Neutrophil (primary cell): ENCODE measurements at regions not wholly inside any gene's neighbourhood (a gene's known extent, or its start where the extent isn't known, plus 50 kb on each side); places are given as distances from the start of the nearest gene placed in this dataset.

Experiments
- H3K27ac ChIP-seq: fragments of 200-600 bp; sonication (generic); 2 replicates; pipeline ENCODE4 v1.5.1; 2016; ENCODE audit warnings: mild to moderate bottlenecking, moderate library complexity
- H3K27me3 ChIP-seq: fragments of 200-600 bp; sonication (generic); 2 replicates; pipeline ENCODE4 v1.6.0; 2016; ENCODE audit warnings: mild to moderate bottlenecking
- H3K36me3 ChIP-seq: fragments of 200-600 bp; sonication (generic); 2 replicates; pipeline ENCODE4 v1.5.1; 2017
- H3K4me1 ChIP-seq, 2 experiments: fragments of 200-600 bp in 1 of 2; sonication (generic) in 1 of 2; 1 replicate in 1 of 2; 2 replicates in 1 of 2; pipeline versions ENCODE4 v1.5.1 to v1.6.1; 2013 to 2016; ENCODE audit warnings: low read depth in 1 of 2, low read length in 1 of 2, mild to moderate bottlenecking in 1 of 2, moderate library complexity in 1 of 2; ENCODE audit not compliant: control insufficient read depth in 1 of 2, insufficient read depth in 1 of 2
- H3K4me3 ChIP-seq, 2 experiments: fragments of 200-600 bp in 1 of 2; sonication (generic) in 1 of 2; 1 replicate in 1 of 2; 2 replicates in 1 of 2; pipeline ENCODE4 v1.5.1; 2013 to 2016; ENCODE audit warnings: low read depth in 1 of 2, low read length in 1 of 2, mild to moderate bottlenecking in 1 of 2, moderate library complexity in 1 of 2
- H3K9me3 ChIP-seq: fragments of 200-600 bp; sonication (generic); 2 replicates; pipeline ENCODE4 v1.5.1; 2016
- TF ChIP-seq, protein P1 (sequence below): fragments of 200-600 bp; sonication (generic); IDR thresholded peaks from 2 replicates; pipeline ENCODE4 v1.5.1; 2016; ENCODE audit warnings: antibody characterized with exemption

DNA sequence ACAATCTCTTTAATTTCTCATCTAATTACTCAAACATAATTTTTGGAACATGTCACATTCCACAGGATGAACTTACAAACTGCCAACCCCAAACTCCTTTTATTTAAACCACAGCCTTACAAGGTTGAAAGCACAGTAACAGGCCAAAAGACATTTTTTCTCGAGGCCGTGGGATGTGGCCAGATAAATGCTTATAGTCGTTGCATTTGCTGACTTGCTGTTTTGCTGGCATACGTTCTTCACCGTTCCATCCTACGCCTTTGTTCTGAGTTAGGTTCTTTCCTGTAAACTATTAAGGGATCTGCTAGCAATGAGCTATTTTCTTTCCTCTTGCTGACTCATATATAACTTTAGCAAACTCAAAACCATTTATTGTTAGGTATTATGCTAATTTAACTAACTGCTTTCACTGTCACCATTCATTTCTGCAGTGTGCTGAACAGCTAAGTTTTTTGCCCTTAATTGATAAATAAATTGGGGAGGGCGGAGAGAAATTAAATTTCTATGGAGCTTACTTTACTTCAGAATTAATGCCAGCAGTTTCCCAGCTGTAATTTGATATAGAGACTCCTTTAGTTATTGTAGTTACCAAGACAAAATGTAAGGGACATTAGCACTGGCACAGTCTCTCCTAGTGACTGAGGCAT lies 135.1 kb upstream of the PACRGL start:
- Histone ChIP-seq H3K27ac (no peak overlapping the region), H3K36me3 (no peaks in the 10 kb centered on the region), H3K4me1 (no peaks in the 10 kb centered on the region), H3K9me3 (no peaks in the 10 kb centered on the region), H3K27me3 (no peaks in the 10 kb centered on the region), H3K4me3 (no peak overlapping the region)
- TF ChIP-seq, protein P1, sequence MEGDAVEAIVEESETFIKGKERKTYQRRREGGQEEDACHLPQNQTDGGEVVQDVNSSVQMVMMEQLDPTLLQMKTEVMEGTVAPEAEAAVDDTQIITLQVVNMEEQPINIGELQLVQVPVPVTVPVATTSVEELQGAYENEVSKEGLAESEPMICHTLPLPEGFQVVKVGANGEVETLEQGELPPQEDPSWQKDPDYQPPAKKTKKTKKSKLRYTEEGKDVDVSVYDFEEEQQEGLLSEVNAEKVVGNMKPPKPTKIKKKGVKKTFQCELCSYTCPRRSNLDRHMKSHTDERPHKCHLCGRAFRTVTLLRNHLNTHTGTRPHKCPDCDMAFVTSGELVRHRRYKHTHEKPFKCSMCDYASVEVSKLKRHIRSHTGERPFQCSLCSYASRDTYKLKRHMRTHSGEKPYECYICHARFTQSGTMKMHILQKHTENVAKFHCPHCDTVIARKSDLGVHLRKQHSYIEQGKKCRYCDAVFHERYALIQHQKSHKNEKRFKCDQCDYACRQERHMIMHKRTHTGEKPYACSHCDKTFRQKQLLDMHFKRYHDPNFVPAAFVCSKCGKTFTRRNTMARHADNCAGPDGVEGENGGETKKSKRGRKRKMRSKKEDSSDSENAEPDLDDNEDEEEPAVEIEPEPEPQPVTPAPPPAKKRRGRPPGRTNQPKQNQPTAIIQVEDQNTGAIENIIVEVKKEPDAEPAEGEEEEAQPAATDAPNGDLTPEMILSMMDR: no peak

DNA sequence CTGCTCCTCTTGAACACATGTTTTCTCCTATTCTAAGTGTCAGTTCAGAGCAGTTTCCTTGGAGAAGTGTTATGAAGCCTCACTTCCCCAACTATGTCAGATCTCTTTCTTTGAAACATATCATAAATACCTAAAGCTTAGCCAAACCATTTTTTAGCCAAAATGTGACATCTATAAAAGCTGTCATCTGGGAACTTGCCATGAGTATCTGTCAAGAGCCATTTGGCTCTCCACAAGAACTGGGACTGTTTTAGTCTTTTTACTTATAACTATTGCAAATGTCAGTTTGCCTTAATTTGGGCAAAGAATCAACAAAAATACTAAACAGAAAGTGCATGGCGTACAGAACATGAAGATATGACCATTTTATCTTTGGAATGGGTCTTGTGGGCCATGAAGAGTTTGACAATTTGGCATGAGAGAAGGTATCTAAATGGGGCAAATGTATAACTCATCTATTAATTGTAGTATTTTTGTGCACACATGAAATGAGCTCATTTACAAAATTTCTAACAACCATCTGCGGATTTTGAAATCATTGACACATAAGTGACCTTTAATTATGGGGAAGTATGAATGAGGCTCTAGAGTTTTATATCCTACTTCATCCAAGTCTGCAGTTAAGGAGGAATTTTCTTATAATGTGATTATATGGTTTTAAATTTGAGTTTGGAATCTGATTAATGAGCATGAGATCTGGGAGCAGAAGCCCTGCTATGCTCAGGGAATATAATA lies 129.1 kb upstream of the PACRGL start:
- Histone ChIP-seq H3K27me3 (no peaks in the 10 kb centered on the region), H3K36me3 (no peaks in the 10 kb centered on the region), H3K27ac (no peak overlapping the region), H3K4me3 (no peak overlapping the region), H3K9me3 (no peaks in the 10 kb centered on the region), H3K4me1 (no peaks in the 10 kb centered on the region)
- TF ChIP-seq, protein P1: no peak

DNA sequence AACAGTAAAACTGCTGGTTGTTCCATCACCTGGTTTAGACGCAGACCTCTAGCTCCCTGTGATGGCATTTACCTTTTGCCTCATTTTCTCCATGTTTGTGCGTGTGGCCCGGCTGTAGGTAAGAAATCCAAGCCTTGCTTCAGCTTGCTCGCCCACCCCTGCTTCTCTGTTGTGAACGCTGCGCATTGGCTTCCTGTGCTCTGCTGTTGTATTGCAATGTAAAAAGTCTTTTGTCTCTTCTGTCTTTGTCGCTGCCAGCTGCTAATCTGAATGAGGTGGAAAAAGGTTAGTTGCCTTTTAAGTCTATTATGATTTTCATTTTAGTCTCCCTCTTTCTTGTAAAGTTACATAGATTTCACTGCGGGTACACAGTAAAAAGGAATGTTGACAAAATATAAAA lies 127.3 kb upstream of the PACRGL start:
- TF ChIP-seq, protein P1: no peak
- Histone ChIP-seq H3K4me3 (no peak overlapping the region), H3K27me3 (no peaks in the 10 kb centered on the region), H3K9me3 (no peaks in the 10 kb centered on the region), H3K27ac (no peak overlapping the region), H3K4me1 (no peaks in the 10 kb centered on the region), H3K36me3 (no peaks in the 10 kb centered on the region)

DNA sequence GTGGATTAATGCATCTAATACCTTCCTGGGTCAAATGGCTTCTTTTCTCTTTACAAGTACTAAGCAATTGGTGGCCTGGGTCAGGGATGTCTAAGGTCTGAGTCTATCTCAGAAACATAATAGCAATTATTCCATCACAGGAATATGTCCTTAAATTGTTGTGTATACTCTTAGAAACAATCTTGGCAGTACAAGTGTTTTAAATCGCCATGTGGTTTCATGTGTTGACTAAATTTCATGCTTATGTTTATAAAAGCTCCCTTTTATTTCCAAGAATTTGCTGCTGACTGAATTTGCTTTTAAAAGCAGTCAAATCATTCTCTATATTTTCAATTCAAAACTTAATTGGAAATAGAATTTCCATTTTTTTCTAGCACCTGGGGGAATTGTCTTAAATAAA lies 125.3 kb upstream of the PACRGL start:
- Histone ChIP-seq H3K9me3 (no peaks in the 10 kb centered on the region), H3K36me3 (no peaks in the 10 kb centered on the region), H3K4me3 (no peak overlapping the region), H3K27ac (no peak overlapping the region), H3K27me3 (no peaks in the 10 kb centered on the region), H3K4me1 (no peaks in the 10 kb centered on the region)
- TF ChIP-seq, protein P1: no peak

DNA sequence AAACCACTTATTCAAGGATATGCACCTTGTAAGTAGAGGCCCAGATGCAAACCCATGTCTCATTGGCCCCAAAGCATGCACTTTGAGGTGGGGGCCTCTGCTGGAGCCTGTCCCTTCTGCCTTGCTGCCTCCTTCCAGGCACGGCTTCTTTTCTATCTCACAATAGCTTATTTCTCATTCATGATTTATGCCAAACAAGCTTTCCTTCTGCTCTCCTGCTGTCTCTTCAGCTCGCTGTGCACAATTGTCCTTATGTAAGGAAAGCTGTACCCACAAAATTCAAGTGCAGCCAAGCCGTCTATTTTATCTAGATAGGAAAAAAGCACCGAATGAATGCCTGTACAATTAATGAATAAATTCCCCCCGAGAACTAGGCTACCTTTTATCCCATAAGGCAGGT lies 124.8 kb upstream of the PACRGL start:
- Histone ChIP-seq H3K27ac (no peak overlapping the region), H3K27me3 (no peaks in the 10 kb centered on the region), H3K4me3 (no peak overlapping the region), H3K4me1 (no peaks in the 10 kb centered on the region), H3K36me3 (no peaks in the 10 kb centered on the region), H3K9me3 (no peaks in the 10 kb centered on the region)
- TF ChIP-seq, protein P1: no peak
